ENCODE measurements at regions not wholly inside any gene's neighbourhood (a gene's known extent, or its start where the extent isn't known, plus 50 kb on each side); places are given as distances from the start of the nearest gene placed in this dataset.
"Not testable (repeated sequence)": the region's sequence is repeated elsewhere in the genome, so short reads cannot be mapped to it uniquely, and the experiment has no call there.

GRCh38 chr14:105857220-105857825, 330.9 kb downstream of the TMEM121 start:
- Histone ChIP-seq H3K4me1 (ENCODE audit: control insufficient read depth, low read length) (peaks cover 21% of the 10 kb centered on the region), H3K4me2 (ENCODE audit: low read length) (no peak overlapping the region), H4K20me1 (ENCODE audit: control insufficient read depth, insufficient read depth, low read depth, low read length) (no peaks in the 10 kb centered on the region), H3K9me2 (replicated peaks; ENCODE audit: control insufficient read depth, low read length) (no peaks in the 10 kb centered on the region), H3K27ac (ENCODE audit: low read depth, low read length) (no peak overlapping the region), H3K79me2 (ENCODE audit: control insufficient read depth, low read length) (peaks cover 24% of the 10 kb centered on the region), H3K36me3 (ENCODE audit: control insufficient read depth, low read length) (peaks cover 23% of the 10 kb centered on the region), H3K9me3 (ENCODE audit: control insufficient read depth, insufficient read depth, low read length) (no peaks in the 10 kb centered on the region), H3K27me3 (ENCODE audit: control insufficient read depth, low read length) (no peaks in the 10 kb centered on the region), H3K4me3 (ENCODE audit: low read length) (no peak overlapping the region), H3F3A (ENCODE audit: control insufficient read depth, insufficient read depth) (peaks cover 20% of the 10 kb centered on the region)
- TF ChIP-seq EZH2phosphoT487 (IDR thresholded peaks at IDR 0.05; ENCODE audit: borderline replicate concordance, low read length) = no peak
- no peak for TF ChIP-seq CTCF (IDR thresholded peaks at IDR 0.05; ENCODE audit: low read depth, low read length, poor library complexity, severe bottlenecking)

DNA sequence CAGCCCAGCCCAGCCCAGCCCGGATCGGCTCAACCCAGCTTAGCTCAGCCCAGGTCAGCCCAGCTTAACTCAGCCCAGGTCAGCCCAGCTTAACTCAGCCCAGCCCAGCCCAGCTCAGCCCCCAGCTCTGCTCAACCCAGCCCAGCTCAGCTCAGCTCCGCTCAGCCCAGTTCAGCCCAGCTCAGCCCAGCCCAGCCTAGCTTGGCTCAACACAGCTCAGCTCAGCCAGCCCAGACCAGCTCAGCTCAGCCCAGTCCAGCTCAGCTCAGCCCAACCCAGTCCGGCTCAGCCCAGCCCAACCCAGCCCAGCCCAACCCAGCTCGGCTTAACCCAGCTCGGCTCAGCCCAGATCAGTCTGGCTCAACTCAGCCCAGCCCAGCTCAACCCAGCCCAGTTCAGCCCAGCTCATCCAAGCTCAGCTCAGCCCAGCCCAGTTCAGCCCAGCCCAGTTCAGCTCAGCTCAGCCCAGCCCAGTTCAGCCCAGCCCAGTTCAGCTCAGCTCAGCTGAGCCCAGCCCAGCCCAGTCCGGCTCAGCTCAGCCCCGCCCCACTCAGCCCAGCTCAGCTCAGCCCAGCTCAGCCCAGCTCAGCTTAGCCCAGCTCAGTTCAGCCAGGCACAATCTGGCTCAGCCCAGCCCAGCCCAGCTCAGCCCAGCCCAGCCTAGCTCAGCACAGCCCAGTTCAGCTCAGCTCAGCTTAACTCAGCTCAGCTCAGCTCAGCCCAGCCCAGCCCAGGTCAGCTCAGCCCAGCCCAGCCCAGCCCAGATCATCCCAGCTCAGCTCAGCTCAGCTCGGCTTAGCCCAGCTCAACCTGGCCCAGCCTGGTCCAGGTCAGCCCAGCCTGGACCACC, 331.7 kb downstream of the TMEM121 start:
- Histone ChIP-seq H3K4me2 (ENCODE audit: low read length) (no peak overlapping the region), H3K36me3 (ENCODE audit: control insufficient read depth, low read length) (peaks cover 30% of the 10 kb centered on the region), H3K27ac (ENCODE audit: low read depth, low read length) (no peak overlapping the region), H3K4me1 (ENCODE audit: control insufficient read depth, low read length) (peaks cover 28% of the 10 kb centered on the region), H3K27me3 (ENCODE audit: control insufficient read depth, low read length) (no peaks in the 10 kb centered on the region), H4K20me1 (ENCODE audit: control insufficient read depth, insufficient read depth, low read depth, low read length) (no peaks in the 10 kb centered on the region), H3K79me2 (ENCODE audit: control insufficient read depth, low read length) (peaks cover 31% of the 10 kb centered on the region), H3F3A (ENCODE audit: control insufficient read depth, insufficient read depth) (peaks cover 27% of the 10 kb centered on the region), H3K4me3 (ENCODE audit: low read length) (no peak overlapping the region), H3K9me2 (replicated peaks; ENCODE audit: control insufficient read depth, low read length) (no peaks in the 10 kb centered on the region), H3K9me3 (ENCODE audit: control insufficient read depth, insufficient read depth, low read length) (no peaks in the 10 kb centered on the region)
- TF ChIP-seq CTCF (IDR thresholded peaks at IDR 0.05; ENCODE audit: low read depth, low read length, poor library complexity, severe bottlenecking) (no peak), EZH2phosphoT487 (IDR thresholded peaks at IDR 0.05; ENCODE audit: borderline replicate concordance, low read length) (no peak)

- no peaks in the 10 kb centered on the region for H4K20me1 ChIP-seq (ENCODE audit: control insufficient read depth, insufficient read depth, low read depth, low read length)
- peaks cover 35% of the 10 kb centered on the region for H3K79me2 ChIP-seq (ENCODE audit: control insufficient read depth, low read length)
- peaks cover 30% of the 10 kb centered on the region for H3K4me1 ChIP-seq (ENCODE audit: control insufficient read depth, low read length)
- TF ChIP-seq CTCF (IDR thresholded peaks at IDR 0.05; ENCODE audit: low read depth, low read length, poor library complexity, severe bottlenecking) (no peak), EZH2phosphoT487 (IDR thresholded peaks at IDR 0.05; ENCODE audit: borderline replicate concordance, low read length) (no peak)
- H3K9me2 ChIP-seq (replicated peaks; ENCODE audit: control insufficient read depth, low read length) = no peaks in the 10 kb centered on the region
- no peaks in the 10 kb centered on the region for H3K9me3 ChIP-seq (ENCODE audit: control insufficient read depth, insufficient read depth, low read length)
- H3K27ac ChIP-seq (ENCODE audit: low read depth, low read length) = no peak overlapping the region
- H3K27me3 ChIP-seq (ENCODE audit: control insufficient read depth, low read length) = no peaks in the 10 kb centered on the region
- peaks cover 35% of the 10 kb centered on the region for H3K36me3 ChIP-seq (ENCODE audit: control insufficient read depth, low read length)
- no peak overlapping the region for H3K4me2 ChIP-seq (ENCODE audit: low read length)
- no peak overlapping the region for H3K4me3 ChIP-seq (ENCODE audit: low read length)
- H3F3A ChIP-seq (ENCODE audit: control insufficient read depth, insufficient read depth) = peaks cover 28% of the 10 kb centered on the region
Measured at GRCh38 chr14:105858676-105859025, 332.3 kb downstream of the TMEM121 start.

DNA sequence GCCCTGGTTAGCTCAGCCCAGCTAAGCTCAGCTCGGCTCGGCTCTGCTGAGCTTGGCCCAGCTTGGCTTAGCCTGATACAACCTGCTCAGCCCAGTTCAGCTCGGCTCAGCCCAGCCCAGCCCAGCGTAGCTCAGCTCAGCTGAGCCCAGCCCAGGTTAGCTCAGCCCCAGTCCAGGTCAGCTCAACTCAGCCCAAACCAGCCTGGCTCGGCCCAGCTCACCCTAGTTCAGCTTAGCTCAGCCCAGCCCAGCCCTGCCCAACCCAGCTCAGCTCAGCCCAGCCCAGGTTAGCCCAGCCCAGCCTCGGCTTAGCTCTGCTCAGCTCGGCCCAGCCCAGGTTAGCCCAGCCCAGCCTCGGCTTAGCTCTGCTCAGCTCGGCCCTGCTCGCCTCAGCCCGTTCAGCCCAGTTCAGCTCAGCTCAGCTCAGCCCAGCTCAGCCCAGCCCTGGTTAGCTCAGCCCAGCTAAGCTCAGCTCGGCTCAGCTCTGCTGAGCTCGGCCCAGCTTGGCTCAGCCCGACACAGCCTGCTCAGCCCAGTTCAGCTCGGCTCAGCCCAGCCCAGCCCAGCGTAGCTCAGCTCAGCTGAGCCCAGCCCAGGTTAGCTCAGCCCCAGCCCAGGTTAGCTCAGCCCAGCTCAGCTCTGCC, 332.8 kb downstream of the TMEM121 start:
- H3K4me2 ChIP-seq (ENCODE audit: low read length); H3K27me3 ChIP-seq (ENCODE audit: control insufficient read depth, low read length); H3K27ac ChIP-seq (ENCODE audit: low read depth, low read length); H3K9me3 ChIP-seq (ENCODE audit: control insufficient read depth, insufficient read depth, low read length); H3K9me2 ChIP-seq (replicated peaks; ENCODE audit: control insufficient read depth, low read length); H3K4me3 ChIP-seq (ENCODE audit: low read length); H4K20me1 ChIP-seq (ENCODE audit: control insufficient read depth, insufficient read depth, low read depth, low read length): not testable (repeated sequence)
- H3K4me1 ChIP-seq (ENCODE audit: control insufficient read depth, low read length) = peaks cover 30% of the 10 kb centered on the region
- peaks cover 35% of the 10 kb centered on the region for H3K36me3 ChIP-seq (ENCODE audit: control insufficient read depth, low read length)
- peaks cover 28% of the 10 kb centered on the region for H3F3A ChIP-seq (ENCODE audit: control insufficient read depth, insufficient read depth)
- H3K79me2 ChIP-seq (ENCODE audit: control insufficient read depth, low read length) = peaks cover 35% of the 10 kb centered on the region

All from DOHH2 (cell line).